ENCODE measurements at regions not wholly inside any gene's neighbourhood (a gene's known extent, or its start where the extent isn't known, plus 50 kb on each side); places are given as distances from the start of the nearest gene placed in this dataset.

GRCh38 chr17:33493566-33493965, 200.5 kb upstream of the ASIC2 start:
- Mint-ChIP-seq H3K4me3 (no peak overlapping the region), H3K27ac (no peak overlapping the region), H3K27me3 (ENCODE audit: low read depth) (peaks cover 9% of the 10 kb centered on the region), H3K36me3 (ENCODE audit: insufficient read depth in 2 of 2) (no peaks in the 10 kb centered on the region), H3K4me1 (ENCODE audit: low read depth) (no peaks in the 10 kb centered on the region), H3K9me3 (no peaks in the 10 kb centered on the region)
- ATAC-seq (replicated peaks in 1 of 2) = no peak
- no peak for DNase-seq

GRCh38 chr17:33494151-33494550, 201.1 kb upstream of the ASIC2 start:
- H3K27ac Mint-ChIP-seq = no peak overlapping the region
- no peaks in the 10 kb centered on the region for H3K4me1 Mint-ChIP-seq (ENCODE audit: low read depth)
- H3K9me3 Mint-ChIP-seq = no peaks in the 10 kb centered on the region
- ATAC-seq (replicated peaks in 1 of 2) (no peak), DNase-seq (no peak)
- peaks cover 9% of the 10 kb centered on the region for H3K27me3 Mint-ChIP-seq (ENCODE audit: low read depth)
- H3K4me3 Mint-ChIP-seq = no peak overlapping the region
- no peaks in the 10 kb centered on the region for H3K36me3 Mint-ChIP-seq (ENCODE audit: insufficient read depth in 2 of 2)

GRCh38 chr17:33497623-33498022, 204.5 kb upstream of the ASIC2 start:
- H3K27me3 Mint-ChIP-seq (ENCODE audit: low read depth) = peaks cover 9% of the 10 kb centered on the region
- H3K4me1 Mint-ChIP-seq (ENCODE audit: low read depth) = no peaks in the 10 kb centered on the region
- H3K4me3 Mint-ChIP-seq = no peak overlapping the region
- ATAC-seq (replicated peaks in 1 of 2) (no peak), DNase-seq (no peak)
- no peaks in the 10 kb centered on the region for H3K9me3 Mint-ChIP-seq
- no peaks in the 10 kb centered on the region for H3K36me3 Mint-ChIP-seq (ENCODE audit: insufficient read depth in 2 of 2)
- no peak overlapping the region for H3K27ac Mint-ChIP-seq

- H3K4me3 Mint-ChIP-seq = no peak overlapping the region
- H3K27me3 Mint-ChIP-seq (ENCODE audit: low read depth) = peaks cover 9% of the 10 kb centered on the region
- ATAC-seq (replicated peaks in 1 of 2) (no peak), DNase-seq (no peak)
- no peaks in the 10 kb centered on the region for H3K36me3 Mint-ChIP-seq (ENCODE audit: insufficient read depth in 2 of 2)
- no peaks in the 10 kb centered on the region for H3K4me1 Mint-ChIP-seq (ENCODE audit: low read depth)
- no peak overlapping the region for H3K27ac Mint-ChIP-seq
- H3K9me3 Mint-ChIP-seq = no peaks in the 10 kb centered on the region
Observed at GRCh38 chr17:33498069-33498468, 205.0 kb upstream of the ASIC2 start.

- DNase-seq (no peak), ATAC-seq (replicated peaks in 1 of 2) (no peak)
- Mint-ChIP-seq H3K27ac (no peak overlapping the region), H3K9me3 (no peaks in the 10 kb centered on the region), H3K4me3 (no peak overlapping the region), H3K27me3 (ENCODE audit: low read depth) (peaks cover 9% of the 10 kb centered on the region), H3K36me3 (ENCODE audit: insufficient read depth in 2 of 2) (no peaks in the 10 kb centered on the region), H3K4me1 (ENCODE audit: low read depth) (no peaks in the 10 kb centered on the region)
Observed at GRCh38 chr17:33499040-33499439, 205.9 kb upstream of the ASIC2 start.

- H3K27ac Mint-ChIP-seq = no peak overlapping the region
- H3K4me1 Mint-ChIP-seq (ENCODE audit: low read depth) = no peaks in the 10 kb centered on the region
- no peaks in the 10 kb centered on the region for H3K36me3 Mint-ChIP-seq (ENCODE audit: insufficient read depth in 2 of 2)
- H3K27me3 Mint-ChIP-seq (ENCODE audit: low read depth) = peaks cover 9% of the 10 kb centered on the region
- ATAC-seq (replicated peaks in 1 of 2) (peak in 1 of 2 donors; percentile 25), DNase-seq (no peak)
- H3K9me3 Mint-ChIP-seq = no peaks in the 10 kb centered on the region
- no peak overlapping the region for H3K4me3 Mint-ChIP-seq
Observed at GRCh38 chr17:33500151-33500550, 207.1 kb upstream of the ASIC2 start.

GRCh38 chr17:33501185-33501584, 208.1 kb upstream of the ASIC2 start:
- H3K27me3 Mint-ChIP-seq (ENCODE audit: low read depth) = peaks cover 9% of the 10 kb centered on the region
- ATAC-seq (replicated peaks in 1 of 2) (no peak), DNase-seq (no peak)
- H3K9me3 Mint-ChIP-seq = no peaks in the 10 kb centered on the region
- H3K4me3 Mint-ChIP-seq = no peak overlapping the region
- no peak overlapping the region for H3K27ac Mint-ChIP-seq
- no peaks in the 10 kb centered on the region for H3K36me3 Mint-ChIP-seq (ENCODE audit: insufficient read depth in 2 of 2)
- no peaks in the 10 kb centered on the region for H3K4me1 Mint-ChIP-seq (ENCODE audit: low read depth)

- Mint-ChIP-seq H3K4me1 (ENCODE audit: low read depth) (peaks cover 5% of the 10 kb centered on the region), H3K9me3 (no peaks in the 10 kb centered on the region), H3K4me3 (no peak overlapping the region), H3K27ac (no peak overlapping the region), H3K36me3 (ENCODE audit: insufficient read depth in 2 of 2) (no peaks in the 10 kb centered on the region), H3K27me3 (ENCODE audit: low read depth) (peaks cover 25% of the 10 kb centered on the region)
- ATAC-seq (replicated peaks in 1 of 2) (no peak), DNase-seq (no peak)
Observed at GRCh38 chr17:33504571-33504970, 211.5 kb upstream of the ASIC2 start.

- H3K27me3 Mint-ChIP-seq (ENCODE audit: low read depth) = peaks cover 28% of the 10 kb centered on the region
- H3K27ac Mint-ChIP-seq = no peak overlapping the region
- no peaks in the 10 kb centered on the region for H3K9me3 Mint-ChIP-seq
- no peaks in the 10 kb centered on the region for H3K36me3 Mint-ChIP-seq (ENCODE audit: insufficient read depth in 2 of 2)
- H3K4me1 Mint-ChIP-seq (ENCODE audit: low read depth) = peaks cover 12% of the 10 kb centered on the region
- no peak overlapping the region for H3K4me3 Mint-ChIP-seq
- no peak for DNase-seq
- no peak for ATAC-seq (replicated peaks in 1 of 2)
Observed at GRCh38 chr17:33506889-33507650, 214.0 kb upstream of the ASIC2 start.

GRCh38 chr17:33508215-33508614, 215.1 kb upstream of the ASIC2 start:
- H3K4me1 Mint-ChIP-seq (ENCODE audit: low read depth) = peaks cover 12% of the 10 kb centered on the region
- ATAC-seq (replicated peaks in 1 of 2) (no peak), DNase-seq (no peak)
- H3K27ac Mint-ChIP-seq = no peak overlapping the region
- H3K36me3 Mint-ChIP-seq (ENCODE audit: insufficient read depth in 2 of 2) = no peaks in the 10 kb centered on the region
- no peaks in the 10 kb centered on the region for H3K9me3 Mint-ChIP-seq
- no peak overlapping the region for H3K4me3 Mint-ChIP-seq
- H3K27me3 Mint-ChIP-seq (ENCODE audit: low read depth) = peaks cover 28% of the 10 kb centered on the region

GRCh38 chr17:33509331-33509730, 216.2 kb upstream of the ASIC2 start:
- Mint-ChIP-seq H3K9me3 (no peaks in the 10 kb centered on the region), H3K36me3 (ENCODE audit: insufficient read depth in 2 of 2) (no peaks in the 10 kb centered on the region), H3K27me3 (ENCODE audit: low read depth) (peaks cover 28% of the 10 kb centered on the region), H3K4me3 (no peak overlapping the region), H3K27ac (no peak overlapping the region), H3K4me1 (ENCODE audit: low read depth) (peaks cover 12% of the 10 kb centered on the region)
- no peak for DNase-seq
- ATAC-seq (replicated peaks in 1 of 2) = no peak

GRCh38 chr17:33511670-33512069, 218.6 kb upstream of the ASIC2 start:
- Mint-ChIP-seq H3K27ac (no peak overlapping the region), H3K4me3 (no peak overlapping the region), H3K4me1 (ENCODE audit: low read depth) (peaks cover 12% of the 10 kb centered on the region), H3K36me3 (ENCODE audit: insufficient read depth in 2 of 2) (no peaks in the 10 kb centered on the region), H3K27me3 (ENCODE audit: low read depth) (peaks cover 25% of the 10 kb centered on the region), H3K9me3 (no peaks in the 10 kb centered on the region)
- DNase-seq (peak in 1 of 2 donors; percentile 2), ATAC-seq (replicated peaks in 1 of 2) (peak in 1 of 2 donors; percentile 31)

- H3K27me3 Mint-ChIP-seq (ENCODE audit: low read depth) = peaks cover 20% of the 10 kb centered on the region
- no peak for ATAC-seq (replicated peaks in 1 of 2)
- H3K27ac Mint-ChIP-seq = no peak overlapping the region
- no peak for DNase-seq
- no peaks in the 10 kb centered on the region for H3K9me3 Mint-ChIP-seq
- H3K4me3 Mint-ChIP-seq = no peak overlapping the region
- H3K4me1 Mint-ChIP-seq (ENCODE audit: low read depth) = peaks cover 8% of the 10 kb centered on the region
- H3K36me3 Mint-ChIP-seq (ENCODE audit: insufficient read depth in 2 of 2) = no peaks in the 10 kb centered on the region
Observed at GRCh38 chr17:33512113-33512512, 219.0 kb upstream of the ASIC2 start.

GRCh38 chr17:33513769-33514168, 220.7 kb upstream of the ASIC2 start:
- no peak for ATAC-seq (replicated peaks in 1 of 2)
- DNase-seq = no peak
- Mint-ChIP-seq H3K4me3 (no peak overlapping the region), H3K4me1 (ENCODE audit: low read depth) (peaks cover 6% of the 10 kb centered on the region), H3K9me3 (no peaks in the 10 kb centered on the region), H3K27ac (no peak overlapping the region), H3K36me3 (ENCODE audit: insufficient read depth in 2 of 2) (no peaks in the 10 kb centered on the region), H3K27me3 (ENCODE audit: low read depth) (peaks cover 8% of the 10 kb centered on the region)

All from activated T-cell treated with anti-CD3 and anti-CD28 coated beads, Interleukin-2, amount 50 U/mL, for 72 hours (primary cell).